Esophagus (tissue), 2 donors: ENCODE measurements at regions not wholly inside any gene's neighbourhood (a gene's known extent, or its start where the extent isn't known, plus 50 kb on each side); places are given as distances from the start of the nearest gene placed in this dataset.

ENCODE experiments used
- H3K27ac ChIP-seq, 2 donors: one replicate each; pipeline ENCODE4 v1.5.1; 2013; ENCODE audit warnings: low read depth in 2 of 2, mild to moderate bottlenecking in 2 of 2, inconsistent platforms in 1 of 2, low read length in 1 of 2, moderate library complexity in 1 of 2
- H3K27me3 ChIP-seq, 2 donors: one replicate each; pipeline ENCODE4 v1.6.1; 2013; ENCODE audit warnings: low read length in 2 of 2, control low read depth in 1 of 2, mild to moderate bottlenecking in 1 of 2; ENCODE audit not compliant: insufficient read depth in 2 of 2, control insufficient read depth in 1 of 2
- H3K36me3 ChIP-seq, 2 donors: one replicate each; pipeline ENCODE4 v1.6.1; 2013; ENCODE audit warnings: low read length in 1 of 2; ENCODE audit not compliant: control insufficient read depth in 2 of 2, insufficient read depth in 2 of 2
- H3K4me1 ChIP-seq, 2 donors: one replicate each; pipeline ENCODE4 v1.6.1; 2013; ENCODE audit warnings: low read length in 1 of 2; ENCODE audit not compliant: control insufficient read depth in 2 of 2, insufficient read depth in 2 of 2
- H3K4me3 ChIP-seq, 2 donors: one replicate each; pipeline ENCODE4 v1.5.1; 2013; ENCODE audit warnings: low read length in 2 of 2, mild to moderate bottlenecking in 2 of 2, low read depth in 1 of 2, moderate library complexity in 1 of 2
- H3K9me3 ChIP-seq, 2 donors: one replicate each; pipeline ENCODE4 v1.6.1; 2013; ENCODE audit warnings: mild to moderate bottlenecking in 2 of 2, low read depth in 1 of 2, low read length in 1 of 2, moderate library complexity in 1 of 2; ENCODE audit not compliant: control insufficient read depth in 2 of 2, insufficient read depth in 1 of 2
- WGBS, 2 donors: extraction: QIAGEN DNeasy Blood & Tissue Kit; methylation state at CpG; one replicate each; pipeline ENCODE4 v1.1.7; 2013; 5-methylcytosine and 5-hydroxymethylcytosine counted together
- donor health status: healthy with polysubstance abuse.
- donor health status: Bipolar disorder and iron deficiency.

GRCh38 chr11:113634940-113635575 lies 71.0 kb downstream of the TMPRSS5 start:
- no peak overlapping the region for H3K27ac ChIP-seq
- no peak overlapping the region for H3K4me3 ChIP-seq
- H3K9me3 ChIP-seq: peaks cover 0 to 5% of the 10 kb centered on the region in 2 donors
- no peaks in the 10 kb centered on the region for H3K36me3 ChIP-seq
- H3K27me3 ChIP-seq: no peaks in the 10 kb centered on the region
- WGBS, 2 donors: 59 to 69% methylated on average over 5 of the region's 5 CpGs
- H3K4me1 ChIP-seq: peaks cover 0 to 3% of the 10 kb centered on the region in 2 donors

- Histone ChIP-seq H3K27ac (no peak overlapping the region), H3K4me3 (no peak overlapping the region), H3K9me3 (peaks cover 0 to 5% of the 10 kb centered on the region in 2 donors), H3K4me1 (peaks cover 0 to 1% of the 10 kb centered on the region in 2 donors), H3K36me3 (no peaks in the 10 kb centered on the region), H3K27me3 (no peaks in the 10 kb centered on the region)
- WGBS, 2 donors: 49 to 68% methylated on average over 2 of the region's 2 CpGs
These were observed 73.1 kb downstream of the TMPRSS5 start for GRCh38 chr11:113632981-113633380.

GRCh38 chr11:113629562-113629961 lies 76.5 kb downstream of the TMPRSS5 start:
- Histone ChIP-seq H3K27me3 (no peaks in the 10 kb centered on the region), H3K4me1 (no peaks in the 10 kb centered on the region), H3K36me3 (no peaks in the 10 kb centered on the region), H3K9me3 (no peaks in the 10 kb centered on the region), H3K4me3 (no peak overlapping the region), H3K27ac (no peak overlapping the region)
- 87 to 90% methylated on average over 8 of the region's 8 CpGs for WGBS, 2 donors

- Histone ChIP-seq H3K27me3 (no peaks in the 10 kb centered on the region), H3K9me3 (no peaks in the 10 kb centered on the region), H3K4me3 (no peak overlapping the region), H3K27ac (no peak overlapping the region), H3K4me1 (no peaks in the 10 kb centered on the region), H3K36me3 (no peaks in the 10 kb centered on the region)
- 36 to 42% methylated on average over 2 of the region's 2 CpGs for WGBS, 2 donors
These were observed 77.2 kb downstream of the TMPRSS5 start for GRCh38 chr11:113628912-113629311.

GRCh38 chr11:113627946-113628345 lies 78.2 kb downstream of the TMPRSS5 start:
- H3K4me1 ChIP-seq: no peaks in the 10 kb centered on the region
- no peak overlapping the region for H3K27ac ChIP-seq
- no peak overlapping the region for H3K4me3 ChIP-seq
- H3K9me3 ChIP-seq: no peaks in the 10 kb centered on the region
- H3K36me3 ChIP-seq: no peaks in the 10 kb centered on the region
- H3K27me3 ChIP-seq: no peaks in the 10 kb centered on the region
- 79 to 81% methylated on average over 3 of the region's 3 CpGs for WGBS, 2 donors

GRCh38 chr11:113627297-113627696 lies 78.8 kb downstream of the TMPRSS5 start:
- Histone ChIP-seq H3K36me3 (no peaks in the 10 kb centered on the region), H3K9me3 (no peaks in the 10 kb centered on the region), H3K4me1 (no peaks in the 10 kb centered on the region), H3K27ac (no peak overlapping the region), H3K4me3 (no peak overlapping the region), H3K27me3 (no peaks in the 10 kb centered on the region)
- 74 to 91% methylated on average over 2 of the region's 2 CpGs for WGBS, 2 donors

GRCh38 chr11:113626736-113627135 lies 79.4 kb downstream of the TMPRSS5 start:
- no peaks in the 10 kb centered on the region for H3K36me3 ChIP-seq
- no peaks in the 10 kb centered on the region for H3K4me1 ChIP-seq
- 92 to 94% methylated on average over 2 of the region's 2 CpGs for WGBS, 2 donors
- H3K27ac ChIP-seq: no peak overlapping the region
- no peak overlapping the region for H3K4me3 ChIP-seq
- no peaks in the 10 kb centered on the region for H3K9me3 ChIP-seq
- H3K27me3 ChIP-seq: no peaks in the 10 kb centered on the region

GRCh38 chr11:113623114-113623513 lies 83.0 kb downstream of the TMPRSS5 start:
- no peak overlapping the region for H3K4me3 ChIP-seq
- H3K4me1 ChIP-seq: no peaks in the 10 kb centered on the region
- no peaks in the 10 kb centered on the region for H3K9me3 ChIP-seq
- WGBS, 2 donors: 82 to 95% methylated on average over 1 of the region's 1 CpG
- no peaks in the 10 kb centered on the region for H3K36me3 ChIP-seq
- no peak overlapping the region for H3K27ac ChIP-seq
- no peaks in the 10 kb centered on the region for H3K27me3 ChIP-seq

GRCh38 chr11:113618360-113618759 lies 87.7 kb downstream of the TMPRSS5 start:
- Histone ChIP-seq H3K27me3 (no peaks in the 10 kb centered on the region), H3K4me3 (no peak overlapping the region), H3K27ac (no peak overlapping the region), H3K4me1 (no peaks in the 10 kb centered on the region), H3K9me3 (no peaks in the 10 kb centered on the region), H3K36me3 (no peaks in the 10 kb centered on the region)
- WGBS, 2 donors: 56 to 64% methylated on average over 2 of the region's 2 CpGs

- H3K27ac ChIP-seq: no peak overlapping the region
- H3K4me1 ChIP-seq: no peaks in the 10 kb centered on the region
- H3K4me3 ChIP-seq: no peak overlapping the region
- no peaks in the 10 kb centered on the region for H3K36me3 ChIP-seq
- H3K9me3 ChIP-seq: no peaks in the 10 kb centered on the region
- no peaks in the 10 kb centered on the region for H3K27me3 ChIP-seq
- 35 to 48% methylated on average over 1 of the region's 1 CpG for WGBS, 2 donors
These were observed 90.3 kb downstream of the TMPRSS5 start for GRCh38 chr11:113615773-113616172.
